ENCODE measurements at regions not wholly inside any gene's neighbourhood (a gene's known extent, or its start where the extent isn't known, plus 50 kb on each side); places are given as distances from the start of the nearest gene placed in this dataset.

- TF ChIP-seq CTCF (IDR thresholded peaks at IDR 0.05) (no peak), EZH2 (IDR thresholded peaks at IDR 0.05; ENCODE audit: borderline replicate concordance, insufficient read depth, low read depth, low read length, poor library complexity, severe bottlenecking) (no peak)
- peaks cover 2% of the 10 kb centered on the region for H3K27me3 Mint-ChIP-seq
Measured at GRCh38 chr2:56086336-56086735, 97.5 kb upstream of the CCDC85A start.

GRCh38 chr2:56088411-56088810 lies 95.4 kb upstream of the CCDC85A start:
- Histone ChIP-seq H4K20me1 (ENCODE audit: control insufficient read depth, insufficient read depth, low read length, poor library complexity, severe bottlenecking) (no peaks in the 10 kb centered on the region), H3K79me2 (ENCODE audit: control insufficient read depth, insufficient read depth, low read length) (no peaks in the 10 kb centered on the region), H3K9me3 (ENCODE audit: control extremely low read depth in 1 of 3, control insufficient read depth in 2 of 3, insufficient read depth in 1 of 3, low read length in 2 of 3) (no peaks in the 10 kb centered on the region), H3K4me3 (ENCODE audit: control extremely low read depth in 1 of 5, extremely low read depth in 1 of 5, insufficient read depth in 1 of 5, low read depth in 2 of 5, low read length in 4 of 5) (no peak overlapping the region), H3K27ac (ENCODE audit: low read length in 2 of 2) (no peak overlapping the region), H3K27me3 (replicated peaks in 1 of 4; ENCODE audit: control extremely low read depth in 1 of 4, control insufficient read depth in 3 of 4, insufficient read depth in 4 of 4, low read length in 3 of 4) (no peaks in the 10 kb centered on the region), H3K9ac (ENCODE audit: low read length) (no peak overlapping the region), H2AFZ (ENCODE audit: insufficient read depth, low read depth, low read length, poor library complexity, severe bottlenecking) (no peak overlapping the region), H3K36me3 (replicated peaks in 1 of 2; ENCODE audit: control extremely low read depth in 1 of 2, control insufficient read depth in 1 of 2, extremely low read depth in 1 of 2, insufficient read depth in 2 of 2, low read length in 1 of 2) (no peaks in the 10 kb centered on the region), H3K4me2 (replicated peaks; ENCODE audit: low read depth, low read length, poor library complexity, severe bottlenecking) (no peak overlapping the region), H3K4me1 (ENCODE audit: control insufficient read depth in 2 of 2, insufficient read depth in 2 of 2, low read length in 2 of 2) (no peaks in the 10 kb centered on the region)
- Mint-ChIP-seq H3K27ac (no peak overlapping the region), H3K4me3 (no peak overlapping the region), H3K9me3 (ENCODE audit: insufficient read depth) (no peaks in the 10 kb centered on the region), H3K27me3 (peaks cover 2% of the 10 kb centered on the region), H3K4me1 (no peaks in the 10 kb centered on the region)
- ATAC-seq (ENCODE audit: low read depth): no peak
- intact Hi-C loops (cut with micrococcal nuclease): no loop called here
- no peak for DNase-seq
- CTCF ChIA-PET: no interaction called here
- 92% methylated on average over 4 of the region's 4 CpGs for WGBS (ENCODE audit: insufficient coverage)
- POLR2A ChIA-PET: no interaction called here
- TF ChIP-seq CTCF (IDR thresholded peaks at IDR 0.05) (no peak), EZH2 (IDR thresholded peaks at IDR 0.05; ENCODE audit: borderline replicate concordance, insufficient read depth, low read depth, low read length, poor library complexity, severe bottlenecking) (no peak)

More at GRCh38 chr2:56086336-56086735, 97.5 kb upstream of the CCDC85A start:
- H3K9ac ChIP-seq (ENCODE audit: low read length): no peak overlapping the region
- no peaks in the 10 kb centered on the region for H3K27me3 ChIP-seq (replicated peaks in 1 of 4; ENCODE audit: control extremely low read depth in 1 of 4, control insufficient read depth in 3 of 4, insufficient read depth in 4 of 4, low read length in 3 of 4)
- no peaks in the 10 kb centered on the region for H3K36me3 ChIP-seq (replicated peaks in 1 of 2; ENCODE audit: control extremely low read depth in 1 of 2, control insufficient read depth in 1 of 2, extremely low read depth in 1 of 2, insufficient read depth in 2 of 2, low read length in 1 of 2)
- WGBS (ENCODE audit: insufficient coverage): 79% methylated on average over 5 of the region's 7 CpGs
- no peak for DNase-seq
- no peak overlapping the region for H3K27ac ChIP-seq (ENCODE audit: low read length in 2 of 2)
- ChIA-PET CTCF (no interaction called here), POLR2A (no interaction called here)
- no peak overlapping the region for H3K4me3 Mint-ChIP-seq
- intact Hi-C loops (cut with micrococcal nuclease): no loop called here
- H4K20me1 ChIP-seq (ENCODE audit: control insufficient read depth, insufficient read depth, low read length, poor library complexity, severe bottlenecking): no peaks in the 10 kb centered on the region
- H3K4me1 ChIP-seq (ENCODE audit: control insufficient read depth in 2 of 2, insufficient read depth in 2 of 2, low read length in 2 of 2): no peaks in the 10 kb centered on the region
- H3K79me2 ChIP-seq (ENCODE audit: control insufficient read depth, insufficient read depth, low read length): no peaks in the 10 kb centered on the region
- no peak overlapping the region for H3K4me3 ChIP-seq (ENCODE audit: control extremely low read depth in 1 of 5, extremely low read depth in 1 of 5, insufficient read depth in 1 of 5, low read depth in 2 of 5, low read length in 4 of 5)
- no peak for ATAC-seq (ENCODE audit: low read depth)
- no peaks in the 10 kb centered on the region for H3K4me1 Mint-ChIP-seq
- H2AFZ ChIP-seq (ENCODE audit: insufficient read depth, low read depth, low read length, poor library complexity, severe bottlenecking): no peak overlapping the region
- H3K27ac Mint-ChIP-seq: no peak overlapping the region
- no peak overlapping the region for H3K4me2 ChIP-seq (replicated peaks; ENCODE audit: low read depth, low read length, poor library complexity, severe bottlenecking)
- peaks cover 3% of the 10 kb centered on the region for H3K9me3 Mint-ChIP-seq (ENCODE audit: insufficient read depth)
- no peaks in the 10 kb centered on the region for H3K9me3 ChIP-seq (ENCODE audit: control extremely low read depth in 1 of 3, control insufficient read depth in 2 of 3, insufficient read depth in 1 of 3, low read length in 2 of 3)

Data from B cell (primary cell).